Ishikawa (cell line): ENCODE measurements at regions not wholly inside any gene's neighbourhood (a gene's known extent, or its start where the extent isn't known, plus 50 kb on each side); places are given as distances from the start of the nearest gene placed in this dataset.

Experiments used
- CEBPB ChIP-seq: IDR thresholded peaks from 2 replicates; pipeline ENCODE4 v1.6.1; 2012
- CREB1 ChIP-seq: IDR thresholded peaks from 2 replicates; pipeline ENCODE4 v1.6.1; 2012; ENCODE audit warnings: low read depth
- EGR1 ChIP-seq: IDR thresholded peaks from 2 replicates; pipeline ENCODE4 v1.6.1; 2012
- EP300 ChIP-seq: IDR thresholded peaks from 2 replicates; pipeline ENCODE4 v1.6.1; 2012; ENCODE audit warnings: borderline replicate concordance
- FOXM1 ChIP-seq: IDR thresholded peaks from 2 replicates; pipeline ENCODE4 v1.6.1; 2012; ENCODE audit warnings: low read depth, borderline replicate concordance
- MAX ChIP-seq: IDR thresholded peaks from 2 replicates; pipeline ENCODE4 v1.6.1; 2012
- NFIC ChIP-seq: IDR thresholded peaks from 2 replicates; pipeline ENCODE4 v1.6.1; 2012
- RAD21 ChIP-seq: IDR thresholded peaks from 2 replicates; pipeline ENCODE4 v1.6.1; 2012; ENCODE audit warnings: low read depth
- TAF1 ChIP-seq: IDR thresholded peaks from 2 replicates; pipeline ENCODE4 v1.6.1; 2012; ENCODE audit warnings: low read depth, mild to moderate bottlenecking
- TCF12 ChIP-seq: IDR thresholded peaks from 2 replicates; pipeline ENCODE4 v1.6.1; 2012; ENCODE audit warnings: low read depth
- TEAD4 ChIP-seq: IDR thresholded peaks from 2 replicates; pipeline ENCODE4 v1.6.1; 2012
- YY1 ChIP-seq: IDR thresholded peaks from 2 replicates; pipeline ENCODE4 v1.6.1; 2012; ENCODE audit warnings: low read depth
- ZBTB7A ChIP-seq: IDR thresholded peaks from 2 replicates; pipeline ENCODE4 v1.6.1; 2012; ENCODE audit warnings: low read depth
- TF ChIP-seq, protein P1 (sequence below): IDR thresholded peaks from 2 replicates; pipeline ENCODE4 v1.6.1; 2012; ENCODE audit warnings: low read depth, mild to moderate bottlenecking
- TF ChIP-seq, protein P2 (sequence below): IDR thresholded peaks from 2 replicates; pipeline ENCODE4 v1.6.1; 2012

- no peak for TF ChIP-seq EP300
- no peak for TF ChIP-seq TEAD4
- no peak for TF ChIP-seq TCF12
- TF ChIP-seq CEBPB, result no peak
- no peak for TF ChIP-seq RAD21
- no peak for TF ChIP-seq YY1
- TF ChIP-seq TAF1, result no peak
- TF ChIP-seq CREB1, result no peak
- no peak for TF ChIP-seq NFIC
- TF ChIP-seq, protein P1, sequence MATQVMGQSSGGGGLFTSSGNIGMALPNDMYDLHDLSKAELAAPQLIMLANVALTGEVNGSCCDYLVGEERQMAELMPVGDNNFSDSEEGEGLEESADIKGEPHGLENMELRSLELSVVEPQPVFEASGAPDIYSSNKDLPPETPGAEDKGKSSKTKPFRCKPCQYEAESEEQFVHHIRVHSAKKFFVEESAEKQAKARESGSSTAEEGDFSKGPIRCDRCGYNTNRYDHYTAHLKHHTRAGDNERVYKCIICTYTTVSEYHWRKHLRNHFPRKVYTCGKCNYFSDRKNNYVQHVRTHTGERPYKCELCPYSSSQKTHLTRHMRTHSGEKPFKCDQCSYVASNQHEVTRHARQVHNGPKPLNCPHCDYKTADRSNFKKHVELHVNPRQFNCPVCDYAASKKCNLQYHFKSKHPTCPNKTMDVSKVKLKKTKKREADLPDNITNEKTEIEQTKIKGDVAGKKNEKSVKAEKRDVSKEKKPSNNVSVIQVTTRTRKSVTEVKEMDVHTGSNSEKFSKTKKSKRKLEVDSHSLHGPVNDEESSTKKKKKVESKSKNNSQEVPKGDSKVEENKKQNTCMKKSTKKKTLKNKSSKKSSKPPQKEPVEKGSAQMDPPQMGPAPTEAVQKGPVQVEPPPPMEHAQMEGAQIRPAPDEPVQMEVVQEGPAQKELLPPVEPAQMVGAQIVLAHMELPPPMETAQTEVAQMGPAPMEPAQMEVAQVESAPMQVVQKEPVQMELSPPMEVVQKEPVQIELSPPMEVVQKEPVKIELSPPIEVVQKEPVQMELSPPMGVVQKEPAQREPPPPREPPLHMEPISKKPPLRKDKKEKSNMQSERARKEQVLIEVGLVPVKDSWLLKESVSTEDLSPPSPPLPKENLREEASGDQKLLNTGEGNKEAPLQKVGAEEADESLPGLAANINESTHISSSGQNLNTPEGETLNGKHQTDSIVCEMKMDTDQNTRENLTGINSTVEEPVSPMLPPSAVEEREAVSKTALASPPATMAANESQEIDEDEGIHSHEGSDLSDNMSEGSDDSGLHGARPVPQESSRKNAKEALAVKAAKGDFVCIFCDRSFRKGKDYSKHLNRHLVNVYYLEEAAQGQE, result no peak
- TF ChIP-seq ZBTB7A, result no peak
- TF ChIP-seq EGR1, result no peak
- TF ChIP-seq, protein P2, sequence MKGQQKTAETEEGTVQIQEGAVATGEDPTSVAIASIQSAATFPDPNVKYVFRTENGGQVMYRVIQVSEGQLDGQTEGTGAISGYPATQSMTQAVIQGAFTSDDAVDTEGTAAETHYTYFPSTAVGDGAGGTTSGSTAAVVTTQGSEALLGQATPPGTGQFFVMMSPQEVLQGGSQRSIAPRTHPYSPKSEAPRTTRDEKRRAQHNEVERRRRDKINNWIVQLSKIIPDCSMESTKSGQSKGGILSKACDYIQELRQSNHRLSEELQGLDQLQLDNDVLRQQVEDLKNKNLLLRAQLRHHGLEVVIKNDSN, result no peak
- TF ChIP-seq FOXM1, result no peak
- TF ChIP-seq MAX, result no peak
These were observed 195.1 kb downstream of the HDGFL1 start for GRCh38 chr6:22764496-22764895.

- TF ChIP-seq, protein P2, result no peak
- no peak for TF ChIP-seq MAX
- no peak for TF ChIP-seq TCF12
- TF ChIP-seq NFIC, result no peak
- TF ChIP-seq EP300, result no peak
- TF ChIP-seq TAF1, result no peak
- TF ChIP-seq CEBPB, result no peak
- TF ChIP-seq EGR1, result no peak
- no peak for TF ChIP-seq FOXM1
- no peak for TF ChIP-seq RAD21
- TF ChIP-seq TEAD4, result no peak
- TF ChIP-seq YY1, result no peak
- TF ChIP-seq ZBTB7A, result no peak
- TF ChIP-seq, protein P1, result no peak
- no peak for TF ChIP-seq CREB1
These were observed 195.6 kb downstream of the HDGFL1 start for GRCh38 chr6:22765015-22765414.

GRCh38 chr6:22766979-22767378, 197.6 kb downstream of the HDGFL1 start:
- no peak for TF ChIP-seq TCF12
- TF ChIP-seq FOXM1, result no peak
- TF ChIP-seq, protein P1, result no peak
- no peak for TF ChIP-seq CEBPB
- TF ChIP-seq, protein P2, result no peak
- no peak for TF ChIP-seq TAF1
- TF ChIP-seq YY1, result no peak
- TF ChIP-seq NFIC, result no peak
- TF ChIP-seq ZBTB7A, result no peak
- TF ChIP-seq RAD21, result no peak

GRCh38 chr6:22770054-22770453, 200.7 kb downstream of the HDGFL1 start:
- TF ChIP-seq TAF1 (no peak), EGR1 (no peak), CEBPB (no peak), NFIC (no peak), RAD21 (no peak), ZBTB7A (no peak), TEAD4 (no peak), CREB1 (no peak), MAX (no peak), EP300 (no peak), YY1 (no peak), FOXM1 (no peak)
- TF ChIP-seq, protein P1, result no peak
- TF ChIP-seq, protein P2, result no peak
